MM.1S (cell line): ENCODE measurements at regions not wholly inside any gene's neighbourhood (a gene's known extent, or its start where the extent isn't known, plus 50 kb on each side); places are given as distances from the start of the nearest gene placed in this dataset.

Experiments used
- DNase-seq: peaks from one replicate; pipeline ENCODE4 v3.0.0-alpha.2; 2015
- H2AFZ ChIP-seq: fragments of 300-600 bp; sonication (generic); 2 replicates; pipeline ENCODE4 v1.6.0; 2016; ENCODE audit warnings: antibody characterized with exemption, low read length
- H3F3A ChIP-seq: fragments of 300-600 bp; sonication (generic); 2 replicates; pipeline ENCODE4 v1.6.1; 2016; ENCODE audit warnings: mild to moderate bottlenecking, antibody characterized with exemption, low read length, moderate library complexity, mixed read lengths; ENCODE audit not compliant: insufficient read depth
- H3K27ac ChIP-seq: fragments of 300-600 bp; sonication (generic); 2 replicates; pipeline ENCODE4 v1.5.1; 2016; ENCODE audit warnings: mild to moderate bottlenecking, low read length
- H3K27me3 ChIP-seq: fragments of 300-600 bp; sonication (generic); replicated peaks from 2 replicates; pipeline ENCODE4 v1.6.0; 2016; ENCODE audit warnings: low read length; ENCODE audit not compliant: insufficient read depth
- H3K36me3 ChIP-seq: fragments of 300-600 bp; sonication (generic); replicated peaks from 2 replicates; pipeline ENCODE4 v1.6.1; 2016; ENCODE audit warnings: mild to moderate bottlenecking, low read length, mixed read lengths; ENCODE audit not compliant: insufficient read depth
- H3K4me1 ChIP-seq: fragments of 300-600 bp; sonication (generic); 2 replicates; pipeline ENCODE4 v1.6.1; 2016; ENCODE audit warnings: low read length, mixed read lengths
- H3K4me2 ChIP-seq: fragments of 300-600 bp; sonication (generic); 2 replicates; pipeline ENCODE4 v1.6.0; 2016; ENCODE audit warnings: low read depth, low read length
- H3K4me3 ChIP-seq: fragments of 300-600 bp; sonication (generic); 2 replicates; pipeline ENCODE4 v1.5.1; 2016; ENCODE audit warnings: low read length, mixed read lengths
- H3K79me2 ChIP-seq: fragments of 300-600 bp; sonication (generic); 2 replicates; pipeline ENCODE4 v1.6.1; 2016; ENCODE audit warnings: mixed run types, low read length, mixed read lengths
- H3K9ac ChIP-seq: fragments of 300-600 bp; sonication (generic); 2 replicates; pipeline ENCODE4 v1.6.1; 2016; ENCODE audit warnings: low read length, mixed read lengths
- H3K9me2 ChIP-seq: fragments of 300-600 bp; sonication (generic); replicated peaks from 2 replicates; pipeline ENCODE4 v1.6.1; 2016; ENCODE audit warnings: mild to moderate bottlenecking, low read length, mixed read lengths; ENCODE audit not compliant: insufficient read depth
- H3K9me3 ChIP-seq: fragments of 300-600 bp; sonication (generic); replicated peaks from 2 replicates; pipeline ENCODE4 v1.6.1; 2016; ENCODE audit warnings: mild to moderate bottlenecking, low read length, mixed read lengths; ENCODE audit not compliant: insufficient read depth
- H4K20me1 ChIP-seq: fragments of 300-600 bp; sonication (generic); 2 replicates; pipeline ENCODE4 v1.6.1; 2016; ENCODE audit warnings: mild to moderate bottlenecking, low read length, moderate library complexity, mixed read lengths; ENCODE audit not compliant: insufficient read depth
- EZH2 ChIP-seq: fragments of 300-600 bp; sonication (generic); optimal IDR thresholded peaks from 2 replicates; pipeline ENCODE3; 2017; ENCODE audit warnings: low read depth, mild to moderate bottlenecking, antibody characterized with exemption, low read length, mixed read lengths
- EZH2phosphoT487 ChIP-seq: fragments of 300-600 bp; sonication (generic); IDR thresholded peaks from 2 replicates; pipeline ENCODE4 v1.6.1; 2018; ENCODE audit warnings: antibody characterized with exemption, low read length
- TF ChIP-seq, protein P1 (sequence below): fragments of 300-600 bp; sonication (generic); IDR thresholded peaks from 2 replicates; pipeline ENCODE4 v1.5.1; 2016; ENCODE audit warnings: antibody characterized with exemption, low read length, mixed read lengths

DNA sequence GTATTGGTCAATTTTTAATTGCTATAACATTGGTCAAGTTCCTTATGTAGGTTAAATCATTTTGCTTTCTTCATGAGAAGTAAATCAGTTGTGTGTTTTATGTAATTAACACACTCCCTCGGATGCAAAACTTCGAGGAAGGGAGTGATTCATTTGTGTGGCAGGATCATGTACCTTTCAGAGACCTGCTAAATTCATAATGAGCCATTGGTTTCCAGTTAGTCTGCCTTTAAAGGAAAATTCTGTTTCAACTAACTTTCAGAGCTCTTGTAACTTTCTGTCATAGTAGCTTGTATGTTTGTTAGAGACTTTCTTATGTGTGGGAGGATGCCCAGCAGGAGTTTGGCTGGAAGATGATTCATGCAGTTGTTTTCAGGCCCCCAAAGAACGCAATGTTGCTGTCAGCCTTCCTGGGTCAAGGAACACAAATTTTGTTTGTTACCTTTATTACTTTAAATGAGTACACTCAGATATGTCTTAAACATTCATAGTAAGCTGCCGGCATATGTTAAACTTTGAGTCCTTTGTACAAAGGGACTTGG, 72.1 kb downstream of the GPR101 start:
- H3K4me3 ChIP-seq: no peak overlapping the region
- H3F3A ChIP-seq: no peaks in the 10 kb centered on the region
- H3K36me3 ChIP-seq: no peaks in the 10 kb centered on the region
- H3K27me3 ChIP-seq: no peaks in the 10 kb centered on the region
- no peak overlapping the region for H3K9ac ChIP-seq
- no peaks in the 10 kb centered on the region for H3K9me3 ChIP-seq
- no peaks in the 10 kb centered on the region for H4K20me1 ChIP-seq
- no peak overlapping the region for H3K27ac ChIP-seq
- no peak overlapping the region for H3K4me2 ChIP-seq
- TF ChIP-seq, protein P1, sequence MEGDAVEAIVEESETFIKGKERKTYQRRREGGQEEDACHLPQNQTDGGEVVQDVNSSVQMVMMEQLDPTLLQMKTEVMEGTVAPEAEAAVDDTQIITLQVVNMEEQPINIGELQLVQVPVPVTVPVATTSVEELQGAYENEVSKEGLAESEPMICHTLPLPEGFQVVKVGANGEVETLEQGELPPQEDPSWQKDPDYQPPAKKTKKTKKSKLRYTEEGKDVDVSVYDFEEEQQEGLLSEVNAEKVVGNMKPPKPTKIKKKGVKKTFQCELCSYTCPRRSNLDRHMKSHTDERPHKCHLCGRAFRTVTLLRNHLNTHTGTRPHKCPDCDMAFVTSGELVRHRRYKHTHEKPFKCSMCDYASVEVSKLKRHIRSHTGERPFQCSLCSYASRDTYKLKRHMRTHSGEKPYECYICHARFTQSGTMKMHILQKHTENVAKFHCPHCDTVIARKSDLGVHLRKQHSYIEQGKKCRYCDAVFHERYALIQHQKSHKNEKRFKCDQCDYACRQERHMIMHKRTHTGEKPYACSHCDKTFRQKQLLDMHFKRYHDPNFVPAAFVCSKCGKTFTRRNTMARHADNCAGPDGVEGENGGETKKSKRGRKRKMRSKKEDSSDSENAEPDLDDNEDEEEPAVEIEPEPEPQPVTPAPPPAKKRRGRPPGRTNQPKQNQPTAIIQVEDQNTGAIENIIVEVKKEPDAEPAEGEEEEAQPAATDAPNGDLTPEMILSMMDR: no peak
- TF ChIP-seq EZH2: no peak
- TF ChIP-seq EZH2phosphoT487: no peak
- H2AFZ ChIP-seq: no peak overlapping the region
- no peaks in the 10 kb centered on the region for H3K79me2 ChIP-seq
- no peak for DNase-seq
- no peaks in the 10 kb centered on the region for H3K4me1 ChIP-seq
- H3K9me2 ChIP-seq: no peaks in the 10 kb centered on the region

DNA sequence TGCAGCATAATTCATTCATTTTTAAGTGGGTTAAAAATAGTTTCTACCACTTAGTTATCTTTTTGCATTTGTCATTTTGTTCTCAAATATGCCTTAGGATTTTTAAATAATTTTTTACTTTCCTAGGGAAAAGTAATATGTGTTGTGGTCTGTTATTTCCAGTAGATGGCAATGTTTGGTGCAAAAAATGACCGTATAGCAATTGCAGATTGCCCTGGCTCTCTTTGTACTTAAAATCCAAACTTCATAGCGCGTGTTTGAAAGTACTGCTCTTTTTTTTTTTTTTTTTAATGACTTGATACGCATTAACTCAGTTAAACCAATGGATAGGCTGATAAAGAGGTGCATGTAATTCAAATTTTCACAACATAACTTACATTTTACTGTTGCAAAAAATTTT, 74.4 kb upstream of the RBMX start:
- Histone ChIP-seq H3K27ac (no peak overlapping the region), H3F3A (no peaks in the 10 kb centered on the region), H3K4me2 (no peak overlapping the region), H3K9me2 (no peaks in the 10 kb centered on the region), H3K4me1 (no peaks in the 10 kb centered on the region; the same call in 1 of the 2 replicates), H3K9me3 (no peaks in the 10 kb centered on the region), H3K36me3 (no peaks in the 10 kb centered on the region), H2AFZ (no peak overlapping the region), H4K20me1 (no peaks in the 10 kb centered on the region), H3K4me3 (no peak overlapping the region), H3K9ac (no peak overlapping the region), H3K27me3 (no peaks in the 10 kb centered on the region), H3K79me2 (no peaks in the 10 kb centered on the region)
- no peak for TF ChIP-seq EZH2
- TF ChIP-seq, protein P1: peak; percentile 52
- peak; percentile 50 for DNase-seq

- Histone ChIP-seq H3K9me2 (no peaks in the 10 kb centered on the region), H3K4me1 (no peaks in the 10 kb centered on the region; the same call in 1 of the 2 replicates), H2AFZ (no peak overlapping the region), H3F3A (no peaks in the 10 kb centered on the region), H3K4me3 (no peak overlapping the region), H3K9me3 (no peaks in the 10 kb centered on the region), H3K27ac (no peak overlapping the region), H3K9ac (no peak overlapping the region), H3K36me3 (no peaks in the 10 kb centered on the region), H3K4me2 (no peak overlapping the region), H4K20me1 (no peaks in the 10 kb centered on the region), H3K27me3 (no peaks in the 10 kb centered on the region), H3K79me2 (no peaks in the 10 kb centered on the region)
- DNase-seq: peak; percentile 88
- TF ChIP-seq, protein P1: peak; percentile 64
- TF ChIP-seq EZH2 (no peak), EZH2phosphoT487 (no peak)
These were observed 73.6 kb upstream of the RBMX start for GRCh38 chrX:136953867-136954787.
